CD4-positive, alpha-beta T cell (primary cell): ENCODE measurements at regions not wholly inside any gene's neighbourhood (a gene's known extent, or its start where the extent isn't known, plus 50 kb on each side); places are given as distances from the start of the nearest gene placed in this dataset.

Source experiments
- ATAC-seq: fragments of 200-7000 bp; cut with Tn5 transposase; one replicate; pipeline ENCODE4 v1.10.0; 2022; ENCODE audit warnings: mild to moderate bottlenecking; ENCODE audit not compliant: poor library complexity
- CTCF ChIA-PET: fragments of 350-600 bp; sonication (Branson Sonifier 250); formaldehyde crosslinking; loops from one replicate; lab custom pipeline; 2021; ENCODE audit warnings: antibody characterized with exemption, inconsistent platforms; lab: Charles Lee
- POLR2A ChIA-PET: fragments of 350-600 bp; sonication (Branson Sonifier 250); formaldehyde crosslinking; loops from one replicate; lab custom pipeline; 2021; ENCODE audit warnings: antibody characterized with exemption, inconsistent platforms; lab: Charles Lee
- DNase-seq, 14 experiments: peaks; one replicate each; pipeline ENCODE4 v3.0.0-alpha.2; 2013 to 2020; ENCODE audit warnings: mixed read lengths in 2 of 14
- H3K27ac ChIP-seq, 2 donors: one replicate each; pipeline versions ENCODE4 v1.5.1 to v1.7.0; 2013; ENCODE audit warnings: low read length in 2 of 2, low read depth in 1 of 2, mild to moderate bottlenecking in 1 of 2
- H3K27me3 ChIP-seq, 2 experiments: 1 replicate in 1 of 2; 2 replicates in 1 of 2; pipeline versions ENCODE4 v1.6.1 to v1.7.0; 2013; ENCODE audit warnings: low read length in 2 of 2, control low read depth in 1 of 2, mild to moderate bottlenecking in 1 of 2, moderate library complexity in 1 of 2; ENCODE audit not compliant: insufficient read depth in 2 of 2, control insufficient read depth in 1 of 2
- H3K36me3 ChIP-seq: one replicate; pipeline ENCODE4 v1.6.1; 2013; ENCODE audit warnings: low read length, control low read depth; ENCODE audit not compliant: insufficient read depth
- H3K4me1 ChIP-seq: one replicate; pipeline ENCODE4 v1.6.1; 2013; ENCODE audit warnings: low read length, control low read depth; ENCODE audit not compliant: insufficient read depth
- H3K4me3 ChIP-seq: one replicate; pipeline ENCODE4 v1.5.1; 2013; ENCODE audit warnings: mild to moderate bottlenecking, low read length, moderate library complexity
- H3K9me3 ChIP-seq, 2 experiments: 1 replicate in 1 of 2; 2 replicates in 1 of 2; pipeline versions ENCODE4 v1.6.1 to v1.7.0; 2013; ENCODE audit warnings: low read length in 2 of 2, mild to moderate bottlenecking in 2 of 2, control low read depth in 1 of 2, moderate library complexity in 1 of 2; ENCODE audit not compliant: control insufficient read depth in 1 of 2, insufficient read depth in 1 of 2
- H3K27ac Mint-ChIP-seq: one replicate; pipeline ENCODE4 v1.8.0; 2020; ENCODE audit warnings: mixed read lengths
- H3K27me3 Mint-ChIP-seq: one replicate; pipeline ENCODE4 v1.8.0; 2021; ENCODE audit warnings: mixed read lengths
- H3K36me3 Mint-ChIP-seq: one replicate; pipeline ENCODE4 v1.8.0; 2021; ENCODE audit warnings: low read depth, mixed read lengths
- H3K4me1 Mint-ChIP-seq: one replicate; pipeline ENCODE4 v1.8.0; 2021; ENCODE audit warnings: low read depth, mixed read lengths
- H3K4me3 Mint-ChIP-seq: one replicate; pipeline ENCODE4 v1.8.0; 2020; ENCODE audit warnings: mild to moderate bottlenecking, mixed read lengths
- H3K9me3 Mint-ChIP-seq: one replicate; pipeline ENCODE4 v1.8.0; 2020; ENCODE audit warnings: mixed read lengths
- CTCF ChIP-seq: fragments of 200-600 bp; IDR thresholded peaks from one replicate; pipeline ENCODE4 v1.8.0; 2022; ENCODE audit warnings: antibody characterized with exemption, mild to moderate bottlenecking
- intact Hi-C, 2 experiments: fragments of 100-400 bp; cut with DNase I in 1 of 2; cut with micrococcal nuclease in 1 of 2; formaldehyde crosslinking; loops; one replicate each; pipeline versions ENCODE4 v1.15.1 to v1.9.0; 2023 to 2025; cut with DNase I, micrococcal nuclease

GRCh38 chr12:118589162-118589561 is 212.8 kb downstream of the SUDS3 start:
- Mint-ChIP-seq H3K36me3 (no peaks in the 10 kb centered on the region), H3K4me1 (no peaks in the 10 kb centered on the region), H3K4me3 (no peak overlapping the region), H3K27me3 (peaks cover 18% of the 10 kb centered on the region), H3K9me3 (peaks cover 5% of the 10 kb centered on the region), H3K27ac (no peak overlapping the region)
- DNase-seq: no peak
- POLR2A ChIA-PET: no interaction called here
- Histone ChIP-seq H3K9me3 (no peaks in the 10 kb centered on the region), H3K4me3 (no peak overlapping the region), H3K27ac (no peak overlapping the region), H3K27me3 (no peaks in the 10 kb centered on the region), H3K4me1 (no peaks in the 10 kb centered on the region), H3K36me3 (no peaks in the 10 kb centered on the region)
- intact Hi-C loops: no loop called here
- ATAC-seq: no peak
- no peak for TF ChIP-seq CTCF
- CTCF ChIA-PET: no interaction called here

- Mint-ChIP-seq H3K4me1 (no peaks in the 10 kb centered on the region), H3K9me3 (peaks cover 5% of the 10 kb centered on the region), H3K27ac (no peak overlapping the region), H3K27me3 (peaks cover 13% of the 10 kb centered on the region), H3K4me3 (no peak overlapping the region), H3K36me3 (no peaks in the 10 kb centered on the region)
- no peak overlapping the region for H3K27ac ChIP-seq
- H3K27me3 ChIP-seq: no peaks in the 10 kb centered on the region
- H3K36me3 ChIP-seq: no peaks in the 10 kb centered on the region
- no peak overlapping the region for H3K4me3 ChIP-seq
- DNase-seq: no peak
- no peak for ATAC-seq
- no peak for TF ChIP-seq CTCF
- H3K9me3 ChIP-seq: no peaks in the 10 kb centered on the region
- intact Hi-C loops: no loop called here
- H3K4me1 ChIP-seq: no peaks in the 10 kb centered on the region
- POLR2A ChIA-PET: no interaction called here
- CTCF ChIA-PET: no interaction called here
Measured at GRCh38 chr12:118590406-118591150, 214.2 kb downstream of the SUDS3 start.

- Mint-ChIP-seq H3K4me1 (no peaks in the 10 kb centered on the region), H3K4me3 (no peak overlapping the region), H3K36me3 (no peaks in the 10 kb centered on the region), H3K27ac (no peak overlapping the region), H3K9me3 (peaks cover 1% of the 10 kb centered on the region), H3K27me3 (no peaks in the 10 kb centered on the region)
- ChIA-PET POLR2A (no interaction called here), CTCF (no interaction called here)
- Histone ChIP-seq H3K27me3 (no peaks in the 10 kb centered on the region), H3K9me3 (no peaks in the 10 kb centered on the region), H3K36me3 (no peaks in the 10 kb centered on the region), H3K4me1 (no peaks in the 10 kb centered on the region), H3K4me3 (no peak overlapping the region), H3K27ac (no peak overlapping the region)
- no peak for TF ChIP-seq CTCF
- DNase-seq (no peak), ATAC-seq (no peak)
- intact Hi-C loops: no loop called here
Measured at GRCh38 chr12:118603610-118604361, 227.4 kb downstream of the SUDS3 start.
